Pancreas (tissue), 10 donors: ENCODE measurements at regions not wholly inside any gene's neighbourhood (a gene's known extent, or its start where the extent isn't known, plus 50 kb on each side); places are given as distances from the start of the nearest gene placed in this dataset.
"Not testable (repeated sequence)": the region's sequence is repeated elsewhere in the genome, so short reads cannot be mapped to it uniquely, and the experiment has no call there.

Source experiments
- ATAC-seq, 4 donors: fragments of 200-7000 bp; cut with Tn5 transposase; one replicate each; pipeline versions ENCODE4 v1.8.0 to v1.9.1; 2020; ENCODE audit warnings: mild to moderate bottlenecking in 4 of 4, moderate library complexity in 4 of 4
- DNase-seq, 6 donors: peaks; one replicate each; pipeline ENCODE4 v3.0.0-alpha.2; 2020
- FAIRE-seq: peaks from 2 replicates; lab custom pipeline; 2012; peaks lifted over from hg19 to GRCh38; lab: Jason Lieb, UNC
- H3K27ac ChIP-seq, 4 donors: fragments of 200-600 bp; sonication (generic); 1 replicate in 3 of 4; 2 replicates in 1 of 4; pipeline versions ENCODE4 v1.5.0 to v1.8.0; 2020
- H3K27me3 ChIP-seq, 4 donors: fragments of 200-600 bp; one replicate each; pipeline ENCODE4 v1.8.0; 2021
- H3K36me3 ChIP-seq, 3 donors: fragments of 200-600 bp; sonication (generic) in 1 of 3; one replicate each; pipeline versions ENCODE4 v1.5.0 to v1.8.0; 2020 to 2021
- H3K4me1 ChIP-seq, 3 donors: fragments of 200-600 bp; one replicate each; pipeline ENCODE4 v1.8.0; 2021
- H3K4me3 ChIP-seq, 4 donors: fragments of 200-600 bp; sonication (generic) in 2 of 4; one replicate each; pipeline versions ENCODE4 v1.5.0 to v1.8.0; 2020 to 2021
- H3K9me3 ChIP-seq, 4 donors: fragments of 200-600 bp; one replicate each; pipeline ENCODE4 v1.8.0; 2021
- CTCF ChIP-seq, 4 donors: fragments of 200-600 bp; sonication (generic) in 3 of 4; IDR thresholded peaks; one replicate each; pipeline versions ENCODE4 v1.5.0 to v1.8.0; 2021; ENCODE audit warnings: antibody characterized with exemption in 4 of 4
- WGBS, 2 donors: extraction: QIAGEN DNeasy Blood & Tissue Kit; methylation state at CpG; one replicate each; pipeline ENCODE4 v1.1.7; 2013; 5-methylcytosine and 5-hydroxymethylcytosine counted together
- intact Hi-C, 3 donors: fragments of 100-400 bp; cut with DNase I; formaldehyde crosslinking; loops; one replicate each; pipeline versions ENCODE4 v1.11.1 to v1.14.2; 2022
- donor health status: healthy with polysubstance abuse.
- donor health status: DM: no; HTN: no; CAD: no; lungs with moderate emphysema.
- donor health status: DM: no; HTN: no; CAD: no.
- donor health status: control.
- donor health status: control.
- donor health status: Bipolar disorder and iron deficiency.
- donor health status: DM: yes; HTN: yes; CAD: no.
- donor health status: DM: no; HTN: no; CAD: no.
- donor health status: DM: no; HTN: no; CAD: no.
- donor health status: DM: yes; HTN: yes; CAD: no.

DNA sequence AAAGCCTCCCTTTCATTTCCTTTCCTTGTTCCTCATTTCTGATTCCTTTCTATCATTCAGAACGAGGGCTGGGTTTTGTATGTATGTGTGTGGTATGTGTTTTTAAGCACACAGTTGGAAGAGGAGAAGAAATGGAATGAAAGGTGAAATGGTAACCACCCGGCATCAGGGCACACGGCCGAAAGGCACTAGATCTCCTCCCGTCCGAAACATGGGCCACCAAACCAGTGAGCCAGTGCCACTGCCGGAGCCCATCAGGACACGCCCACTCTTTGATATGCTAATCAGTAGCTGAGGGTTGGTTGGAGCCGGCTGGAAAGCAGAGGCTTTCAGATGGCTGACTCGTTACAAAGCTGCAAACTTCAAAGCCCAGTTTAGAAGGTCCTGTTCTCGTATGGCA, 228.6 kb upstream of the JARID2 start:
- Histone ChIP-seq H3K4me1 (no peaks in the 10 kb centered on the region), H3K36me3 (no peaks in the 10 kb centered on the region), H3K27me3 (no peaks in the 10 kb centered on the region), H3K9me3 (no peaks in the 10 kb centered on the region), H3K27ac (no peak overlapping the region), H3K4me3 (no peak overlapping the region)
- ATAC-seq, result peak in 1 of 4 donors; percentile 21
- TF ChIP-seq CTCF (IDR thresholded peaks at IDR 0.05), result no peak
- WGBS, 2 donors, result 25 to 28% methylated on average over 11 of the region's 11 CpGs
- intact Hi-C loops, result no loop called here
- no peak for FAIRE-seq
- no peak for DNase-seq

GRCh38 chr6:15017803-15018202, 228.1 kb upstream of the JARID2 start:
- Histone ChIP-seq H3K9me3 (no peaks in the 10 kb centered on the region), H3K27me3 (no peaks in the 10 kb centered on the region), H3K27ac (no peak overlapping the region), H3K4me1 (no peaks in the 10 kb centered on the region), H3K4me3 (no peak overlapping the region), H3K36me3 (no peaks in the 10 kb centered on the region)
- no peak for TF ChIP-seq CTCF (IDR thresholded peaks at IDR 0.05)
- intact Hi-C loops, result no loop called here
- DNase-seq (no peak), FAIRE-seq (no peak), ATAC-seq (no peak)
- WGBS, 2 donors, result 89% methylated on average over 9 of the region's 9 CpGs

- 82 to 87% methylated on average over 8 of the region's 8 CpGs for WGBS, 2 donors
- DNase-seq (no peak), ATAC-seq (no peak), FAIRE-seq (no peak)
- intact Hi-C loops, result no loop called here
- Histone ChIP-seq H3K9me3 (no peaks in the 10 kb centered on the region), H3K36me3 (no peaks in the 10 kb centered on the region), H3K4me1 (no peaks in the 10 kb centered on the region), H3K4me3 (no peak overlapping the region), H3K27me3 (no peaks in the 10 kb centered on the region), H3K27ac (no peak overlapping the region)
- no peak for TF ChIP-seq CTCF (IDR thresholded peaks at IDR 0.05)
These were observed 225.6 kb upstream of the JARID2 start for GRCh38 chr6:15020119-15020770.

DNA sequence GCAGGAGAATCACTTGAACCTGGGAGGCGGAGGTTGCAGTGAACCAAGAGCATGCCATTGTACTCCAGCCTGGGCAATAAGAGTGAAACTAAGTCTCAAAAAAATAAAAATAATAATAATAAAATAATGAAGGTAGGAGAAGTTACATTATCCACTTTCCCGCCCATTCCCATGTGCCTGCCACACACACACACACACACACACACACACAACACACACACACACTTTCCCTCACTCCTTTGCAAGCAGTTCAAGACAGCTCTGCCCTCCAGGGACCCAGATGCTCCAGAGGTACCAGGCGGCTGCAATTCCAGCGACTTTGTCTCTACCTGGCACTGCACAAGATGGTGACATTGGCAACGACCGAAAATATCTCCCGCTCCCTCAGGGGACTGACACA, 224.8 kb upstream of the JARID2 start:
- no peak for ATAC-seq
- Histone ChIP-seq H3K27ac (no peak overlapping the region), H3K36me3 (no peaks in the 10 kb centered on the region), H3K9me3 (no peaks in the 10 kb centered on the region), H3K4me3 (no peak overlapping the region), H3K4me1 (no peaks in the 10 kb centered on the region), H3K27me3 (no peaks in the 10 kb centered on the region)
- TF ChIP-seq CTCF (IDR thresholded peaks at IDR 0.05), result no peak
- no peak for DNase-seq
- intact Hi-C loops, result no loop called here
- WGBS, 2 donors, result 86% methylated on average over 7 of the region's 7 CpGs
- no peak for FAIRE-seq

- H3K9me3 ChIP-seq, DNase-seq, H3K4me1 ChIP-seq, H3K27ac ChIP-seq, H3K27me3 ChIP-seq, ATAC-seq, intact Hi-C loops, H3K36me3 ChIP-seq, FAIRE-seq, H3K4me3 ChIP-seq: not testable (repeated sequence)
- 89 to 91% methylated on average over 14 of the region's 14 CpGs for WGBS, 2 donors
These were observed 222.9 kb upstream of the JARID2 start for GRCh38 chr6:15023018-15023417.
